ENCODE measurements at regions not wholly inside any gene's neighbourhood (a gene's known extent, or its start where the extent isn't known, plus 50 kb on each side); places are given as distances from the start of the nearest gene placed in this dataset.
A peak's percentile ranks its signal among the peaks of the same experiment; 100 is the strongest.
"Not testable (repeated sequence)": the region's sequence is repeated elsewhere in the genome, so short reads cannot be mapped to it uniquely, and the experiment has no call there.

- DNase-seq = no peak
Measured at GRCh38 chr7:96770758-96771157, 61.1 kb upstream of the SEM1 start.

DNA sequence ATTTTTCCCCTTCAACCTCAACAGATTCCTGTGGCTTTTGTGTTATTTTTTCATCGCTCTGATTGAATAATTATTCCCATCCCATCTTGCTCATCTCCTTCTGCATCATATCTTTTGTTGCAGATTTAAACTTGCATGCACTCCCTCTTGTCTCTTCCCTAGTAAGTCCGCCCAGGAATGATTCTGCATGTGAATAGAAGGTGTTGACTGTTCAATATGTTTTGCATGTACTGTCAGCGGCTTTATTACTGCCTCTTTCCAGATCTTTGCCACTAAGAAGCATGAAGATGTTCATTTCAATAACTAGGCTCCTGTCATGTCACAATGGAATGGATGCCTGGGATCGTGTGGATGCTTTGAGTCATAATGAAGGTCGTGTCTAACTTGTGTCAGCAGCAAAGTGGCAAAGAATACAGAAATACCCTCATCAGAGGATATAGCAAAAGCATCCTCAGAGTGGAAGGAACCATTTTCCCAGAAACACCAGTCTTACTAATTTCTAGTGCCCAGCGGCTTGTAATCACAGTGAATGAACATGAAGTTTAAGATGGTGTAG, 62.6 kb upstream of the SEM1 start:
- no peak for DNase-seq

DNA sequence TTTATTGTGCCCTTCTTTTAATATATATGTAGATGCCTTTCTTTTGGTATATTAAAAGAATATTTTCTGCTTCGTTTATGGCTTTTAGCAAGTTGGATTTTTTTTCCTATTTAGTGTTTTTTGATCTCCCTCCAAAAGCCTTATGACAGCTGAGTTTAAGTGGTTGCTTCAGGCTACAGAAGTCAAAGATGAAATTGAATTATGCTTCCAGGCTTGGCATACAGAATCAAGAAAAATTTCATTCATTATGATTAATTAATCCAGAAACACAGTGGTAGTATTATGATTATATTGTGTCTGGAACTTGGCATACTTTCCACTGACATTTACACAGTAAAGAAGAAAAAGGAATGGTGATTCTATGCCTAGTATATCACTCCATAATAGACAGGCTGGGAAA, 63.8 kb upstream of the SEM1 start:
- DNase-seq = no peak

DNA sequence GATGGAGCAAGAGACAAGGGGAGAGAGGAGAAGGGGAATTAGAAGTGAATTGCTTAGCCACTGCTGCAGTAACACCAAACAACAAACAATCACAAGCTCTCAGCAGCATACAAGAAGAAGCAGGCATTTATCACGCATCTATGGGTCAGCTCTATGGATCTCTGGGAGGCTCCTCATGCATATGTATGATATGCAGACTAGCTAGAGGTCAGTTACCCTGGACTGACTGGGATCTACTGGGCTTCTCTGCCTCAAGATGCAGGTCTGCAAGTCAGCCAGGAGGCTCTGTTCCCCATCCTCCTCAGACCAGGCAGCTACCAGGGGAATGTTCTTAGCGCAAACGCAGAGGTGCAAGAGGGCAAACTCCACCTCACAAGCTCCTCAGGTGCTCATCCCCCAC, 64.7 kb upstream of the SEM1 start:
- no peak for DNase-seq

DNA sequence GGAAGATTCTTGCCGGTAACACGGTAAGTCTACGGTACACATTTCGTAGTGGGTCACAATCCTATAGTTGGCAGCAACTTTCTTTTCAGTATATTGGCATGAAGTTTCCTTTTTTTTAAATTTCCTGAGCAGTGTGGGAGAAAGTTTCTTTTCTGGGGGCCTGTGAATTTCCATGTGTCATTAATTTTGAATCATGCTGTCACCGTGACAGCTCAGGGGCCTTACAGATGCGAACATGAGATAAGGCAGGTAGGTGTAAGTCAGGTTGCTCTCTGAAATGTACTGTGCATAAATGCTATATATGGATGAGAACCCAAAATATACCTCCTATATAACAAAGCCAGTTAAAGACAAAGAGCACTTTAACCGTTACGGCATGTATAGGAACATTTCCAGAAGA, 65.4 kb upstream of the SEM1 start:
- no peak for DNase-seq

GRCh38 chr7:96778263-96778662, 68.6 kb upstream of the SEM1 start:
- DNase-seq = peak; percentile 1

GRCh38 chr7:96781919-96782318, 72.3 kb upstream of the SEM1 start:
- DNase-seq = no peak

DNA sequence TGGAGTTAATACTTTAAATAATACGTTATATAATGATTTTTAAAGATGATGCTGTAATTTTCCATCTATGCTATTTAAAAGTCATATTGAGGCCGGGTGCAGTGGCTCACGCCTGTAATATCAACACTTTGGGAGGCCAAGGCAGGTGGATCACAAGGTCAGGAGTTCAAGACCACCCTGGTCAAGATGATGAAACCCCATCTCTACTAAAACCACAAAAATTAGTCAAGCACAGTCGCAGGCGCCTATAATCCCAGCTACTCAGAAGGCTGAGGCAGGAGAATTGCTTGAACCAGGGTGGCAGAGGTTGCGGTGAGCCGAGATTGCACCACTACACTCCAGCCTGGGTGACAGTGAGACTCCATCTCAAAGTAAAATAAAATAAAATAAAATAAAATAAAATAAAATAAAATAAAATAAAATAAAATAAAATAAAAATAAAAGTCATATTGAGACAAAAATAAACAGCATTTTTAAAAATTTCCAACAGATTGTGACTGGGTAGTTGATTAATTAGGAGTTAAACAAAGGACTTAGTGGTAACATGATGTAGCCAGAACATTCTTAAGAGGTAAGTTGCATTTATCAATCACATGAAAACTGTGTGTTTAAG, 73.1 kb upstream of the SEM1 start:
- not testable (repeated sequence) for DNase-seq

GRCh38 chr7:96784597-96784996, 75.0 kb upstream of the SEM1 start:
- no peak for DNase-seq

DNA sequence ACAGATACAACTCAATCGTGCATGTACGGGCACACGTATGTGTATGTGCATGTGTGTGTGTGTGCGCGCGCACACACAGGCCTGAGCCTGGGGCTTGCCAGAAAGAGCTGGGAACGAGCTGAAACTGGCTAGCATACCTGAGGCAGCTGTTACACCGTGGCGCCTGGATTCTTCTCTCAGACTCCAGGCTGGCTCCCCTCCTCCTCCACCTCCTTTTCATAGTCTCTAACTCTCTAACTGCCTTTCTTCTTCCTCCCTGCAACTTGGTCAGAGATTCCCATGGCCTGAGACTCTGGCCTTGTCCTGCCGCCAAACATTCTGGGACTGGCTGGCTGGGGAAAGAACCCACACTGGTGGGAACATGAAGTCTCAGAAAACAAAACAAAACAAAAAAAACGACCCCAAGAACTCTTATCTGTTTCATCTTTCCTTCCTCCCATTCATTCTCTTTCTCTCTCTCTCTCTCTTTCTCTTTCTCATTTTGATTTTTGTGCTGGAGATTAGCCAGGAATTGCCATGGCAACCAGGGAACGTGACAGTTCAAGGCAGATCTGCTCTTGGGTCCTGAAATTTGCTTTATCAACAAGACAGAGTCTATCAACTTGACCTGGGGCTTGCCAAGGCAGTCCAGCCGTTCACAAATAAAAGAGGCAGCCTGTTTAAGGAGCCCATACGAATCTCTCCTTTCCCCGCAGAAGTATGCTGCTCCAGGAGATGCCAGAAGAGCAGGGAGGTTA, 76.8 kb upstream of the SEM1 start:
- no peak for DNase-seq

GRCh38 chr7:96786998-96787395, 77.4 kb upstream of the SEM1 start:
- DNase-seq = no peak

- DNase-seq = no peak
Measured at GRCh38 chr7:96789914-96790313, 80.3 kb upstream of the SEM1 start.

- DNase-seq = no peak
Measured at GRCh38 chr7:96792115-96792514, 82.5 kb upstream of the SEM1 start.

DNA sequence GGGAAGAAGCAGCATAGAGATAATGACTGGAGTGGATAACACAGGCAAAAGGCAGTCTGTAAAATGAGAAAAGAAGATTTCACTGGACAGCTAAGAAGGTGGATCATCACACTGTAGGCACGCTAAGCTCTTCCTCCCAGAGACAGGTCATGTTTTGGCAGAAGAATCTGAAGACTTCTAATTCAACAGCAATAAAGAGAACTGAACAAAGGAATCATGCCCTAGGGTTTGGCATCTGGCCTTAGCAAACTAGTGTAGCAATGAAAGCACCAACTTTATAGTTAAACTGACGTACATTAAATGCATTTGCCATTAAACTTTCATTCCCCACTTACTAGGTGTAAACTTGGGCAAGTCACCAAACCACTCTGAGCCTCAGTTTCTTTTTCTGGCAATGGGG, 84.4 kb upstream of the SEM1 start:
- DNase-seq = no peak

- no peak for DNase-seq
Measured at GRCh38 chr7:96800122-96800521, 90.5 kb upstream of the SEM1 start.

GRCh38 chr7:96800824-96801223, 91.2 kb upstream of the SEM1 start:
- no peak for DNase-seq

- no peak for DNase-seq
Measured at GRCh38 chr7:96819111-96819700, 109.6 kb upstream of the SEM1 start.

DNA sequence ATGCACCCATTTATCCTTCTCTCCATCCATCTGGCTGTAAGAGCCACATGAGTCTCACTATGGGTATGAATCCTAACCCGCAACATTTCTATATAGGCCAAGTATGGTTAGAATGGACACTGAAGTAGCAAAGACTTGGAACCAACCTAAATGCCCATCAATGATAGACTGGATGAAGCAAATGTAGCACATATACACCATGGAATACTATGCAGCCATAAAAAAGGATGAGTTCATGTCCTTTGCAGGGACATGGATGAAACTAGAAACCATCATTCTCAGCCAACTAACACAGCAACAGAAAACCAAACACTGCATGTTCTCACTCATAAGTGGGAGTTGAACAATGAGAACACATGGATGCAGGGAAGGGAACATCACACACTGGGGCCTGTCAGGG, 111.5 kb upstream of the SEM1 start:
- DNase-seq = not testable (repeated sequence)

DNA sequence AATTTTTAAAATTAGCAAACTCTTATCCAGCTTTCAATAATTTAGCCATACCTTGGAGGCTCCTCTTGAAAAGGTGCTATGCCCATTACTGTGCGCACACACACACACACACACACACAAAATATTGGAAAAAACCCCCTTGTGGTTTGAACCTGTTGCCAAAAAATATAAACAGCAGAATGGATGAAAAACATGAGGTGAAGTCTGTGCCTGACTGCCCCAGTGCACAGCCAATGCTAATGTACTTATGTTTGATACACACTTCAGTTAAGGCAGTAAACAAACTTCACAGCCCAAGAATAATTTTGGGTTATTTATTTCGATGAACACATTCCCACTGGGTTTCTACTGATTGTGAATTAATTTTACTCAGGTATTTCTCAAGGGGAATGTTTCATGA, 113.2 kb upstream of the SEM1 start:
- no peak for DNase-seq

DNA sequence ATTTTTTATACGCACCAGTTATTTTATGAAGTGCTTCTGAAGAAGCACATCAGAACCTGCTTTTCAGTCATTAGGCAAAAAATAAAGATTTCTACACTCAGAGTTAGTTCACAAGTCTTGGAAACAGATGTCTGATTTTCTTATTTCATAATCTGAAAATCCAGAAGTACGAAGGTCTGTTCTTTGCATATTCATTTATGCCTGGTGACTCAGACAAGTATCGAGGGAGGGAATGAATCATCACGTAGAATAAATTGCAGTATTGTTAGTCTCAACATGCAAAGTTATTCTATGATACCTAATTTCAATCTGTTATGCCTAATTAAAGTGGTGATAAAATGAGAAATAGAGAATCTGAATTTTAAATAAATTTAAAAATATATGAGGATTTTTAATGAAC, 113.6 kb upstream of the SEM1 start:
- peak; percentile 50 for DNase-seq

- DNase-seq = no peak
Measured at GRCh38 chr7:96824686-96825085, 115.0 kb upstream of the SEM1 start.

DNA sequence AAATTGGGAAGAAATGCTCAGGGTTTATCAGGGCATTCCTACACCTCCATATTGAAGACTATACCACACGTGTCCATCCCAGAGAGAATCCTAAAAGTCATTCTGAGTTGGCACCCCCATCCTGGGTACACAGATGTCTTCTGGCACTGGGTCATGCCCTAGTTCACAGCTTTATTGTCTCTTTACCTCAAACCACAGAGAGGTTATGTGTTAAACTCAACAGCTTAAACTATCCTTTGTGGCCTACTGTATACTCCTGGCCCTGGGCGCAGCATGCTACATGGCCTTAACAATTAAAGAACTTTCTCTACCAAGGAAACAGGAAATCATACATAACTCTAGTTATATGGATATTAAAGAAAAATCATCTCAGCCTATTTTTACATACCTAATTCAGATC, 115.6 kb upstream of the SEM1 start:
- DNase-seq = no peak

GRCh38 chr7:96826089-96826488, 116.4 kb upstream of the SEM1 start:
- DNase-seq = no peak

- DNase-seq = no peak
Measured at GRCh38 chr7:96827701-96828100, 118.1 kb upstream of the SEM1 start.
